GM12865 (cell line): ENCODE measurements at regions not wholly inside any gene's neighbourhood (a gene's known extent, or its start where the extent isn't known, plus 50 kb on each side); places are given as distances from the start of the nearest gene placed in this dataset.

Experiments used
- DNase-seq: peaks from one replicate; pipeline ENCODE4 v3.0.0; 2010; ENCODE audit warnings: low read depth
- H3K4me3 ChIP-seq: 2 replicates; pipeline ENCODE4 v1.5.1; 2011; ENCODE audit warnings: mild to moderate bottlenecking, low read depth, low read length, control low read depth
- CTCF ChIP-seq: IDR thresholded peaks from 2 replicates; pipeline ENCODE4 v1.5.1; 2011; ENCODE audit warnings: low read length, control low read depth, low read depth, inconsistent platforms; ENCODE audit not compliant: insufficient read depth; ENCODE audit errors: missing control alignments

- H3K4me3 ChIP-seq, result no peak overlapping the region
- no peak for DNase-seq
- no peak for TF ChIP-seq CTCF
Observed at GRCh38 chr3:82141592-82141991, 380.1 kb upstream of the GBE1 start.

GRCh38 chr3:82137861-82138260 is 376.4 kb upstream of the GBE1 start:
- DNase-seq, result no peak

GRCh38 chr3:82137050-82137449 is 375.6 kb upstream of the GBE1 start:
- H3K4me3 ChIP-seq, result no peak overlapping the region
- no peak for DNase-seq
- TF ChIP-seq CTCF, result no peak

More at GRCh38 chr3:82137861-82138260, 376.4 kb upstream of the GBE1 start:
- H3K4me3 ChIP-seq, result no peak overlapping the region
- no peak for TF ChIP-seq CTCF

GRCh38 chr3:82133070-82133606 is 371.7 kb upstream of the GBE1 start:
- peak; percentile 77 for DNase-seq
- peak; percentile 76 for TF ChIP-seq CTCF
- H3K4me3 ChIP-seq, result no peak overlapping the region

- H3K4me3 ChIP-seq, result no peak overlapping the region
- no peak for TF ChIP-seq CTCF
- DNase-seq, result no peak
Observed at GRCh38 chr3:82132210-82133069, 371.0 kb upstream of the GBE1 start.

- DNase-seq, result peak; percentile 16
- TF ChIP-seq CTCF, result no peak
- no peak overlapping the region for H3K4me3 ChIP-seq
Observed at GRCh38 chr3:82130046-82130445, 368.6 kb upstream of the GBE1 start.
